Kidney (tissue), 13 donors: ENCODE measurements at regions not wholly inside any gene's neighbourhood (a gene's known extent, or its start where the extent isn't known, plus 50 kb on each side); places are given as distances from the start of the nearest gene placed in this dataset.

Source experiments
- DNase-seq, 5 donors: peaks; one replicate each; pipeline ENCODE4 v3.0.0-alpha.2; 2013 to 2020
- FAIRE-seq: peaks from 2 replicates; lab custom pipeline; 2012; peaks lifted over from hg19 to GRCh38; lab: Jason Lieb, UNC
- H3K27ac ChIP-seq, 2 donors: one replicate each; pipeline ENCODE4 v1.7.0; 2013; ENCODE audit warnings: low read depth in 2 of 2, low read length in 2 of 2, inconsistent platforms in 1 of 2
- H3K27me3 ChIP-seq: one replicate; pipeline ENCODE4 v1.7.1; 2013; ENCODE audit warnings: low read length, inconsistent platforms; ENCODE audit not compliant: control insufficient read depth, insufficient read depth
- H3K36me3 ChIP-seq, 3 donors: one replicate each; pipeline versions ENCODE4 v1.7.0 to v1.7.1; 2013; ENCODE audit warnings: low read length in 3 of 3, control low read depth in 1 of 3, inconsistent platforms in 1 of 3; ENCODE audit not compliant: insufficient read depth in 3 of 3, control insufficient read depth in 2 of 3
- H3K4me1 ChIP-seq, 3 donors: one replicate each; pipeline versions ENCODE4 v1.7.0 to v1.7.1; 2013; ENCODE audit warnings: low read length in 3 of 3, inconsistent platforms in 1 of 3, low read depth in 1 of 3; ENCODE audit not compliant: control insufficient read depth in 2 of 3, insufficient read depth in 2 of 3
- H3K4me3 ChIP-seq, 3 donors: one replicate each; pipeline versions ENCODE4 v1.7.0 to v1.8.1; 2013; ENCODE audit warnings: low read length in 3 of 3, control low read depth in 1 of 3, inconsistent platforms in 1 of 3
- H3K9ac ChIP-seq, 3 donors: one replicate each; pipeline versions ENCODE4 v1.7.0 to v1.7.1; 2013; ENCODE audit warnings: low read length in 3 of 3, control low read depth in 1 of 3, inconsistent platforms in 1 of 3
- H3K9me3 ChIP-seq, 3 donors: one replicate each; pipeline versions ENCODE4 v1.7.0 to v1.7.1; 2013; ENCODE audit warnings: low read length in 3 of 3, control low read depth in 1 of 3, inconsistent platforms in 1 of 3; ENCODE audit not compliant: control insufficient read depth in 2 of 3, insufficient read depth in 1 of 3
- intact Hi-C: fragments of 100-400 bp; cut with DNase I; formaldehyde crosslinking; loops from one replicate; pipeline ENCODE4 v1.11.1; 2022
- TF ChIP-seq, protein P1 (sequence below): IDR thresholded peaks from 3 replicates; pipeline ENCODE4 v1.5.1; 2012; ENCODE audit warnings: mild to moderate bottlenecking, moderate library complexity, borderline replicate concordance; ENCODE audit not compliant: insufficient read depth; ENCODE audit errors: extremely low read depth
- donor health status: control.
- donor health status: control.
- donor health status: control.
- donor health status: control.
- donor health status: control.
- donor health status: DM: yes; HTN: yes; CAD: no.
- donor health status: Normal renal cell carcinoma (clear cell type).

DNA sequence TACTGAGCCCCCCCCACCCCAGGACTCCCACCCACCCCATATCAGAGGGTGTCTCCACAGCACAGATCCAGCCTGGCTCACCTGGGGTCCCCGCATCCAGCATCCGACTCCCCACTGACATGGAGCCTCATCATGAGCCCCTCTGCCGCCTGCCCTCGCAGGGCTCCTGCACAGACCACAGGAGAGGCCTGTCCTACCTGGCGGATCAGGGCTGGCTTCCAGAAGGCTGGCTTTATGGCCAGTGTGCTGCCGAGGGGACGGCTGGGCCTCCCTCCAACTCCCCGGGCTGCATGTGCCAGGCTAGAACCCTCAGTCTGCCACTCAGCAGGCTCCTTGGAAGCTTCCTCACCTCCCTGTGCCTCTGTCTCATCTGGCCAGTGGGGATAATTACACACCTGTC, 119.0 kb downstream of the RFLNA start:
- intact Hi-C loops, result no loop called here
- no peak overlapping the region for H3K27ac ChIP-seq
- DNase-seq, result no peak
- H3K9ac ChIP-seq, result no peak overlapping the region
- no peaks in the 10 kb centered on the region for H3K27me3 ChIP-seq
- FAIRE-seq, result no peak
- H3K36me3 ChIP-seq, result peaks cover 0 to 8% (median 0%) of the 10 kb centered on the region in 3 donors
- peaks cover 0 to 11% (median 10%) of the 10 kb centered on the region in 3 donors for H3K4me1 ChIP-seq
- TF ChIP-seq, protein P1, sequence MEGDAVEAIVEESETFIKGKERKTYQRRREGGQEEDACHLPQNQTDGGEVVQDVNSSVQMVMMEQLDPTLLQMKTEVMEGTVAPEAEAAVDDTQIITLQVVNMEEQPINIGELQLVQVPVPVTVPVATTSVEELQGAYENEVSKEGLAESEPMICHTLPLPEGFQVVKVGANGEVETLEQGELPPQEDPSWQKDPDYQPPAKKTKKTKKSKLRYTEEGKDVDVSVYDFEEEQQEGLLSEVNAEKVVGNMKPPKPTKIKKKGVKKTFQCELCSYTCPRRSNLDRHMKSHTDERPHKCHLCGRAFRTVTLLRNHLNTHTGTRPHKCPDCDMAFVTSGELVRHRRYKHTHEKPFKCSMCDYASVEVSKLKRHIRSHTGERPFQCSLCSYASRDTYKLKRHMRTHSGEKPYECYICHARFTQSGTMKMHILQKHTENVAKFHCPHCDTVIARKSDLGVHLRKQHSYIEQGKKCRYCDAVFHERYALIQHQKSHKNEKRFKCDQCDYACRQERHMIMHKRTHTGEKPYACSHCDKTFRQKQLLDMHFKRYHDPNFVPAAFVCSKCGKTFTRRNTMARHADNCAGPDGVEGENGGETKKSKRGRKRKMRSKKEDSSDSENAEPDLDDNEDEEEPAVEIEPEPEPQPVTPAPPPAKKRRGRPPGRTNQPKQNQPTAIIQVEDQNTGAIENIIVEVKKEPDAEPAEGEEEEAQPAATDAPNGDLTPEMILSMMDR, result no peak
- H3K4me3 ChIP-seq, result no peak overlapping the region
- H3K9me3 ChIP-seq, result no peaks in the 10 kb centered on the region

DNA sequence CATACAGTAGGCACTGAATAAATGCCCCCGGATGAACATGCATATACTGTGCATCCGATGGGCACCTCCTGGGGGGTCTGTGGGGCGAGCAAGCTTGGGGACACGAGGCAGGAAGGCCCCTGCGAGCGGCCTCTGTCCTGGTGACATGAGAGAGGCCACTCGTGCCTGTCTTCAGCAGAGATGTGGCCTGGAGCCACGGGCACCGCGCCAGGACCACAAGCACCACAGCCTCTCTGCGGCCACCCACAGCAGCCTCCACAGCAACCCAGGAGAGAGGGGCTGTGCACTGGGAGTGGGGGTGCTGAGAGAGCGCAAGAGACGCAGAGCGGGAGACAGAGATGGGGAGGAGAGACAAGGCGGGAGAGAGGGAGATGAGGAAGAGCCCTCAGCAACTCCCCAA, 118.5 kb downstream of the RFLNA start:
- H3K27ac ChIP-seq, result no peak overlapping the region
- no peak overlapping the region for H3K9ac ChIP-seq
- H3K9me3 ChIP-seq, result no peaks in the 10 kb centered on the region
- H3K27me3 ChIP-seq, result no peaks in the 10 kb centered on the region
- DNase-seq (peak in 1 of 5 donors; percentile 87), FAIRE-seq (no peak)
- peaks cover 0 to 11% (median 10%) of the 10 kb centered on the region in 3 donors for H3K4me1 ChIP-seq
- H3K4me3 ChIP-seq, result no peak overlapping the region
- TF ChIP-seq, protein P1, result no peak
- intact Hi-C loops, result no loop called here
- H3K36me3 ChIP-seq, result peaks cover 0 to 6% (median 0%) of the 10 kb centered on the region in 3 donors

DNA sequence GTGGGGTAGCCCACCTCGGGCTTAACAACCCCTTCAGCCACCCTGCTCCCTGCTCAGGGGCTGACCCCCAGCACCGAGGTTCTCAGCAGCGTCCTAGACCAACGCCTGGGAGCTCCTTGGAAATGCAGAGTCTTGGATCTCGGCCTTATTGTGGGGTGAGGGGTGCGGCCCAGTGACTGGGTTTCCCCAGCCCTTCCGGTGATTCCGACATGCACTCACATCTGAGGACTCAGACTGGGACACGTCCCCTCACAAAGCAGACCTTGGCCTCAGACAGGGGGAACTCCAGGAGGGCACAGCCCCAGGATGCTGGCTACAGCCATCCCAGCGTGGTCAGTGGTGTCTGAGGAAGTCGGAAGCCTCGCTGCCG, 117.7 kb downstream of the RFLNA start:
- Histone ChIP-seq H3K9me3 (no peaks in the 10 kb centered on the region), H3K27me3 (no peaks in the 10 kb centered on the region), H3K9ac (no peak overlapping the region), H3K36me3 (peaks cover 0 to 6% (median 0%) of the 10 kb centered on the region in 3 donors), H3K4me3 (no peak overlapping the region), H3K27ac (no peak overlapping the region), H3K4me1 (peaks cover 0 to 11% (median 10%) of the 10 kb centered on the region in 3 donors)
- DNase-seq (no peak), FAIRE-seq (no peak)
- intact Hi-C loops, result no loop called here
- TF ChIP-seq, protein P1, result no peak
